Stimulated activated CD8-positive, alpha-beta memory T cell treated with anti-CD3 and anti-CD28 coated beads, Interleukin-4, amount 100 ng/mL, for 1 hour (primary cell): ENCODE measurements at regions not wholly inside any gene's neighbourhood (a gene's known extent, or its start where the extent isn't known, plus 50 kb on each side); places are given as distances from the start of the nearest gene placed in this dataset.

Source experiments
- DNase-seq, 2 donors: peaks; one replicate each; pipeline ENCODE4 v3.0.0-alpha.2; 2020; ENCODE audit warnings: low read depth in 2 of 2, low spot score in 1 of 2

DNA sequence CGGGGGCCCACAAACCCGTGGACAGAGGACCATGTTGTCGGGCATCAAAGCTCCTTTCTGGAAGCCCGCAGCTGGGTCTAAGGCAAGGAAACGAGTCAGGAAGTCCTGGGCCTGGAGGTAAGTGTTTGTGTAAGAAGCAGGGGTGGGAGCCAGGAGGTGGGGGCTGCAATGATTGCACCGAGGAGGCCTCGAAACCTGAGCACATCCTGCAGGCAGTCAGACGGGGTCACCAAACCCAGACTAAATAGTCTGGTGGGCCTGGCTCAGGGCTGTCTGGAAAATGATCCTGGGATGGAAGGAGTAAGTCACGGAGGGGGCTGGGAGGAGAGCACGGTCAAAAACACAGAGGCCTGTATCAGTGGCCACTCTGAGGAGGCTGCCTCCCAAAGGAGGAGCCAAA, 539.2 kb downstream of the MN1 start:
- DNase-seq: no peak

DNA sequence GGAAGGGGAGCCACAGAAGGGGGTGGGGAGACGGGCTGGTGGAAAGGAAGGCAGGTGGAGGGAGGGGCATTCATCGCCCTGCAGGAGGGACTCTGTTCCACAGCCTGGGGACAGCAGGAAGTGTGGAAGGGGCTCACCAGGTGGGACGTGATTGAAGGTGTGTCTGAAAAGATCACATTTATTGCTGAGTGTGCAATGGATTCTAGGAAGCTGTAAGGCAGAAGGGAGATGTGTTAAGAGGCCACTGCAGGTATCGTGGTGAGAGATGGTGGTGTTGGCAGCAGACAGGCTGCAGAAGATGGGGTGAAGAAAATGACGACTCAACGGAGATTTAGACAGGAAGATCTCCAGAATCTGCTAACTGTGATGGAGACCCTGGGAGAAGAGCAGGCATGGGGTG, 537.4 kb downstream of the MN1 start:
- DNase-seq: no peak

DNA sequence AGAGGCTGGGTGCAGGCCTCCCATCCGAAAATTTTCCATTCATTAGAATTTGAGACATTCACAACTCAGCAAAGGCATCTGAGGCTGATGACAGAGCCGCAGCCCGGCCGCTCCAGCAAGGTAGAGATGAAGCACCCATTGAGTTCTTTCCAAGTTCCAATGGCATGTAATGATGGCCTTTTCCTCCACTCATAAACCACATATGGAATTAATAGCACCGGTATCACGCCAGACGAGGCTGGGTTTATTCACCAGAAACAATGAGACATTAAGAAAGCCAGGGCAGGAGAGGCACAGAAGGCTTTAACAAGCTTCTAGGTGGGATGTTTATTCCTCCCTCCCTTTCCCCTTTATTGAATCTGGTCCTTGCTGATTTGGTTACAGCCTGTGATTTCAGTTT, 534.4 kb downstream of the MN1 start:
- no peak for DNase-seq

DNA sequence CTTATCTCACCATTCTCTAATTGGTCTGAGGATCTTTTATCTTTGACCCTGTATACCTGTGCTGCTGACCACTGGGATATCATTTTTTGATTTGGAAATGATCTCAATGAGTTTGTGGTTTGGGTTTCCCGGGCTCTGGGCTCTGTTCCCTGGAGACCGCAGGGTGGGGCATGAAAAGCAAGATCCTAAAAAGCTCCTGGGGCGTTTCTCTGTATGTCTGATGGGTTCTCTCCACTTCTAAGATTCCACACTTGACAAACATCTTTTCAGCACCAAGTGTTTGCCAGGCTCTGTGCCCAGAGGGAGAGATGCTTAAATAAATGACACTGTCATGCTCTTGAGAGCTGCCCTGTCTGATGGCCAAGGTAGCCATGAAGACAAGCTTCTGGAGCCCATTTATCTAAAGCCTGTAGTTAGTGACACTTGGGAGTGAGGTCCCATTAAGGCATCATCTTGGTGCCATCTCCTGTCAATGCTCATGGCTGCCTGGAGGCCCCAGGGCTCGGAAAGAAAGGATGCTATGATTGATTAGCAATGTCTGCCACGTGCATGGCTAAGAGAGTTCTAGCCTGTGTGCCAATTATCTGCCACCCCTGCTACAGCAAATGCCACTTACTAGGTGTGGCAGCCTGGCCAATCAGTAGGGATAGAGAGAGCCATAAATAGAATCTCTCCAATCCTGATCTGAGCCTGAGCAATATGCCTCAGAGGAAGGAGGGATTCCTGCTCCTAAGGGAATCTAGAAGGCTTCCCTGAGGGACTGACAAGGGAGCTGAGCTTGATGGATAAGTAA, 531.6 kb downstream of the MN1 start:
- no peak for DNase-seq

DNA sequence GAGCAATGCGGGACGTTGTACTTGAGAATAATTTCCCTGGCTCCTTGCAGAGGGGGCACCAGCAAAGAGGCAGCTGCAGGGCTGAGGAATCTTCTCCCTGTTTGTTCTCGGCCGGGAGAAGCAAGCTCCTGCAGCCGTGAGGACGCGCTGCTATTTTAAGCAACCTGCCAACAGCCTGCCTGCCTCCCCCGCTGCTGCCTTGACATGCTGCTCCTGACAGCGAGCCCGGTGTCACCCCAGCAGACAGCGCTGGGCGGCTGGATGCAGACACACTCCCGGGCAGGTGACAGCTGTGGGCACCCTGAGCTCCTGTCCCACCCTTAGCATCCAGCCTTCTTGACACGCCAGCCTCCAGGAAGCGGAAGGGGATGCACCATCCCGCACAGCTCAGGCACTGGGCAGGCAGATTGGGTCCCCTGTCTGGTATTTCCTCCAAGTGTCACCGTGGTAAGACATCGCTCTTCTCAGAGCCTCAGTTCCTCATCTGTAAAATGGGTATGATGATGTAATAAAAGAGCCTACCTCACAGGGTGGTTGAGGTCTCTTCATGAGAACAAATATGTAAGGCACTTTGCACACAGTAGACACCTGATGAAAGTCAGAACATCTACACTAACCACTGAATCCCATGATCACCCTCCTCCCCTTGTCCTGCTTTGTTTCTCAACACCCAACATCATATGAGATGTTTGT, 530.6 kb downstream of the MN1 start:
- no peak for DNase-seq

DNA sequence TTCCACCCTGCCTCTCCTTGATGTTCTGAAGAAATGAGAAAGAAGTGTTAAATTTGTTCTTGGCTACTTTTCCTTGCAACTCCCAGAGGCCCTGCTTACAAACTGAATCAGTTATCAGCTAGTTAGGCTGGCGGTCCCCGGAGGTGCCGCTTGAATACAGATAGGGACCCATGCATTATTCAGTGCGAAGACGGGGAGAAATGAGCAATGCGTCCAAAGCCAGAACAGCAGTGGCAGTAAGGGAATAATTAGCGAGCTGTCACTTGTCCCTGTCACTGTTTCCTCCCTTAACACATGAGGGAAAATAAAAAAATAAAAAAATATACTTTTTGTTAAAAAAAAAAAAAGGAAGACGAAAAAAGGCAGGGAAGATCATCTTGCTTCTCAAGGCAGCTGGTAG, 528.1 kb downstream of the MN1 start:
- DNase-seq: no peak

DNA sequence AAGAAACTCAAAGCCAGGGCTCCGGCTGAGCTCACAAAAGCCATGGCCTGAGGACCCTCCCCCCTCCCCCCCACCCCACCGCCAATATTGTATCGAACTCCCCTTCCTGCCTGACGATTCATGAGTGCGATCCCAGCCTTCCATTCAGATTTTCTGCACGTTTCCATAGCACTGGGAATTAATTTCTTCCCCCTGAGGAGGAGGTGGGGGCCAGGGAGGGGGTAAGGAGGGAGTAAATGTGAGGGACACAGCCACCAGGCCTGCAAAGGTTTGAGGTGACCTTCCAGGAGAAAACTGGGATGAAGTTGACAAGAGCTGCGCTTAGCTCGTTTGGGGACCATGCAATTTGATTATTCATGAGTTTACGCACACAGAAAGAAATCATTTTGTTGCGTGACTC, 527.7 kb downstream of the MN1 start:
- DNase-seq: no peak

DNA sequence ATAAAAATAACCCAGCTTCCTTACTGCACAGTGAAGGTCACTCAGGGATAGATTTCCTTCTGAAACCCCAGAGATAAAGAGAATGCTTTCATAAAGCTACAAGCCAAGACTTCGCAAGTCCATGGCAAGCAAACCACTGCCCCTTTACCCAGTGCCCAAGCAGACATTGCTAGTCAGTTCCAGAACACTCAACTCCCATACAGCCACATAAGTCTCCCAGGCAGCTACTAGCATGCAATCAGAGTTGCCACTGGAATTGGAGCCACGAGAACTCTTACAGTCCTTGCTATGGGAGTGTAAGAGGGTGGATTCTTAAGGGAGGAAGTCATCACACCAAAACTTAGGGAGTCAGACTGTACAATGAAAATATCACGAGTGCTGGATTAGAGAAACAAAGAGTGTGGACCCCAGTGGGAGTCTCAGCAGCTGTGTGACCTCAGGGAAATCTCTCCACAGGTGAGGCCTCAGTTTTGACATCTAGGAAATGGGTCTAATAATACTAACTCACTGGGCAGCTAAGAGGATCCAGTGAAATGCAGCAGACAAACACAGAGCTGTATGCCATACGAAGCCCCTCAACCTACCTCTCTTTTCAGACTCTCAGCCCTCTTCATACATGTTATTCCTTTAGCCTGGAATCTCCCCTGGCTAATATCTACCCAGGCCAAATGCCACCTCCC, 526.6 kb downstream of the MN1 start:
- DNase-seq: no peak

DNA sequence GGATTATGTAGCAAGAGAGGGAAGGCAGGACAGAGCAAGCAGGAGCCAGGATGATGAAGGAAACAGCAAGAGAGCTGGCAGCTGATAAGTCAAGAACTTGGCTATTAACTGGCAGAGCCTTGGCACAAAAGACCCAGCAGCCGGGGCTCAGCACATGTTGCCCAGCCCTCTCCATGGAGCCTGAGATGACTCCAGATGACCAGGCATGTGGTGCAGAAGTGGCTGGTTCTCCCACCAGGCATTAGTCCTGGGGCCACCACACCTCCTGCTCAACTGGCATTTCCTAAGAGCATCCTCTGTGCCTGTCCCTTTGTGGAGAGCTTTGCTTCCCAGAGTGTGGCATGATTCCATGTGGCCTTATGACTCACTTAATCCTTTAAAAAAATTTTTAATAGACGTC, 522.6 kb downstream of the MN1 start:
- DNase-seq: no peak

DNA sequence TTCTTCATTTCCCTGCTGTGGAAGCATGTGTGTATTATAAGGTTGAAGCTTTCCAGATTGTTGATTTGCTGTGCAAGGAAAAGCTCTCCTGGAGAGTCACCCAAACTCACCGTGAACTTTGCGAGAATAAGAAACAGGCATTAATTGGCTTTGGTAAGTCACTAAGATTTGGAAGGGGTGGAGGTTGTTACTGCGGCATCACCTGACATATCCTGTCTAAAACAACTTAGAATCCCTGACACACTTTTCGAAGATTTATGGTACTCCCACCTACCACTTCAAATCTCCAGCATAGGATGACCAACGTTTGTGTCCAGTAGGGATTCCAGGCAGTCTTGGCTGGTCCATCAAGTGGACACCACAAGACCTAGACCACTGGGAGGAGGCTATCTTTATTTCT, 518.3 kb downstream of the MN1 start:
- no peak for DNase-seq

DNA sequence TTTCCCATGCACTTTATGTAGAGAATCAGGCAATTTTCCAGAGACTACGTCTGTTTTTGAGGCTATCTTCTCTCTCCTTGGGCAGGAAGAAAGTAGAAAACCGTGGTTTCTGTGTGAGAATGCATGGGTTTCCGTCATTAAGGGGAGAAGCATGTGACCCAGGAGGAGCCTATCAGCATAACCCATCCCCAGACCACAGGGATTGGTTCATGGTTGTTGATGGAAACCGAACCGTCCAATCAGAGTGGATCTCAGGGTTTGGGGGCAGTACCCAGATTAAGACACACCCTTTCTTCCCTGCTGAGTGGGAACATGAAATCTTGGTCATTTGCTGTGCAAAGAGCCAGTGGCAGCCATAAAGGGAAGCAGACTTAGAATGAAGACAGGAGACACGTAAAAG, 517.8 kb downstream of the MN1 start:
- DNase-seq: no peak

DNA sequence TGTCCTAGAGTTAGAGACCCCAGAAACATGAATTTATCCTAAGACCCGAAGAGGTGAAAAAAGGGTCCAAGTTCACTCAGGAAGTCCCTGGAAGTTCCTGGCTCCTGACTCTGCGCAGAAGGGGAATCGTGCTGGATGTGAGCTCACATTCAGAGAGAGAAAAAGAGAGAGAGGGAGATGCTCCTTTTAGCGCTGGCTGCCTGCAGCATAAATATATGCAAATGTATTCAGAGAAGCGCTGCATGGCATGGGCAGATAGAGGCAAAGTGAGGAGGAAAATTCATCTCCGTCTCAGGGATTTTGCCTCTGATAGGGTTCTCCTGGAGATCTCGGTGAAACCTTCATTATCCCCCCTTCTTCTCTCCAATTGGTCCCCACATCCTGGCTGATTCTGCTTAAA, 517.2 kb downstream of the MN1 start:
- DNase-seq: no peak

DNA sequence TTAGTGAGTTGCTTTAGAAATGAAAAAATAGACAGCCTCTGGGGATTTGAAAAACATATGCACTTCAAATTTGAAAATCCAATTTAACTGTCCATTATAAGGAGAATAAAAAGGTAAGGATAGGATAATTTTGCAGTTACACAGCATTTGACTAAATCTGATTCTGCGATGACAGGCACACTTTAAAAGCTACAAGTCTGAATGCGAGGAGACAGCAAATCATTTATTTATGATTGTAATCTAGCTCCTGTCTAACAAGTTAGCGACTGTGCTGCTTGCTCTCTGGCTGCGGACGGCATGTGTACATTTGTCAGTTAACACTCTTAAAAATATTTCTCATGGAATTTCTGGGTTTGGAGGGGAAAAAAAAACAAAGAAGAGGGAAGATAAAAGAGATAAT, 514.8 kb downstream of the MN1 start:
- DNase-seq: no peak

DNA sequence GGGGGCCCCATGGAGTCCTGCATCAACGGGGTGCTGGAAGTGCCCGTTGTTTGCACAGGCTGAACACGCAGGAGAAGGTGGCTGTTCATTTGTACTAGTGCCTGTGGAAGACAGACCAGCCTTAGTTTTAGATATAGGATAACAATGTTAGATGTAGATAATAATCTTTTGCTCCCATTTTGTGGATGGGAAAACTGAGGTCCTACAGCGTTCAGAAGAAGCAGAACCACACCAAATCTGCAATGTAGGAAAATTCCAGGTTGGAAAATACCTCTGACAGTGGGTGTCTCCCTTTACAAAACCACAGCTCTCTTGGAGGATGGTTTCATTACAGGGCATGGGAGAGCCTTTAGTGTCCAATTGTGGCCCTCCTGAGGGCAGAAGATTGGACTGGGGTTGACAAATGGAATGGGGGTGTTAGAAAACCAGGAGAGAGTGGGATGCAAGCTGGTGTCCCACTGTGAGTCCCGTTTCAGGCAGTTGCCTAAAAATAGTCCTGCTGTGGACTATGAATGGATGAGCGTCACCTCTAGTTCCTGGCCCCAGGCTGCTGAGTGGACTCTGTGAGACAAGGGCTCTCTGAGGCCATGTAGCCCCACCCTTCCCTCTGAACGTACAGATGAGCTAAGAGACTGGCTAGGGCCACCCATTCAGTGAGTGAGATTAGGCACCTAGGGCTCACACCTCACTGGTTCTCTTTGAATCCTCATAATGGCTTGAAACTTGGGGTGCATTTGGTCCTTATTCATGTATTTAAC, 508.8 kb downstream of the MN1 start:
- no peak for DNase-seq

DNA sequence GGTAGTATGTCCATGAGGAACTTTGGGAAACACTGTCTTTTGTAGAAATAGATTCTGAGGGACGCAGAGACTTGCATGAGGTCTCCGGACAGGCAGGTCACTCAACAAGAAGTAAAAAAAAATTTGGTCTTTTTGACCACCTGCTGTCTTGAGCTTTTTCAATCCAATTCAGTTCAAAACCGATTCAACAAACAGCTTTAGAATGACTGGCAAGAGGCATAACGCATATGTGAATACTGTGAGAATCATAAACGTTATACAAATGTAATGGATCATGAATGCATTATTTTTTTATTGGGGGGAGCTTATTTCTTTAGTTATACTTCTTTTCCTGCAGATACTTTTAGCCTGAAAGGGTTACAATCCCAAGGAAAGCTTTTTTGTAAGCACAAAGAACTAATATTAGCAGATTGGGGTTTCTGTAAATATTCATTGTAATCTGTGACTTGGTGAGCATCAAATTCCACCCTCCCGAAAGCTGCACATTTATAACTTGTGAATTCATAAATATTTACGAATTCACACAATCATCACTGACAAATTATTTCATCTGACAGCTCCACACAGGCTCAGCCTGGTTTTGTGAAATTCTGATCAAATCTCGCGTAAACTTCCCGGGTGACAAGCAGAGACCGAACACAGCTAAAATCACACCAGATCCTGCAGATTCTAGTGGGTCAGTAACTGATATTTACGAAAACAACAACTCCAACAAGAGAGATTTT, 507.7 kb downstream of the MN1 start:
- DNase-seq: no peak

DNA sequence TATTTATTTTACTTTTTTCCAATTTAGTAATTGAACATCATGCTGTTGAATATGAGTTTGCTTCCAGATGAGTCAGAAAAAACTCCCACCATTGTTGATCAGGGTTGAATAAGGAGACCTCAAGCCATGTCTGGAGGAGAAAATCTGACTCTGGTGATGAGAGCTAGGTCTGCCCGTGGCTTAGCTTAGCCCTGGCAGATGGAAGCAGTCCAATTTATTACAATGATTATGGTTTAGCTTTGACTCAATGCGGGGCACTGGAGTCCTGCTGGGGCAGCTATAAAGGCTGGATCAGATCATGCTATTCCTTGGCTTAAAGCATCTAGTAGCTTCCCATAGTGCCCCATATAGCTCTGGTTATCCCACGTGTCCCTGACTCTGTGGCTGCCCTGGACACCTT, 506.5 kb downstream of the MN1 start:
- DNase-seq: no peak

DNA sequence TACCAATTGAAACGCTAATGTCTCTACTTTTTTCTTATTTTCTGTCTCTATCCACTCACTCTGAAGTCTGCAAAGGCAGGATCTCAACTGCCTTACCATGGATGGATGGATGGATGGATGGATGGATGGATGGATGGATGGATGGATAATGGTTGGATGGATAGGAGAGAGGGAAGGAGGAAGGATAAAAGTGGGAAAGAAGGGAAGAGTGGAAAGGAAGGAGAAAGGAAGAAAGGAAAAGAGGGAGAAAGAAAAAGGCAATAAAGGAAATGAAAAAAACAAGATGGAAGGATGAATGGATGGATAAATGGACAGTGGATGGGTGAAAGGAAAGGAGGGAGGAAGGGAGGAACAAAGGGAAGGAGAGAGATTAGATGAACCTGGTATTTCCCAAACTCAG, 506.0 kb downstream of the MN1 start:
- no peak for DNase-seq

DNA sequence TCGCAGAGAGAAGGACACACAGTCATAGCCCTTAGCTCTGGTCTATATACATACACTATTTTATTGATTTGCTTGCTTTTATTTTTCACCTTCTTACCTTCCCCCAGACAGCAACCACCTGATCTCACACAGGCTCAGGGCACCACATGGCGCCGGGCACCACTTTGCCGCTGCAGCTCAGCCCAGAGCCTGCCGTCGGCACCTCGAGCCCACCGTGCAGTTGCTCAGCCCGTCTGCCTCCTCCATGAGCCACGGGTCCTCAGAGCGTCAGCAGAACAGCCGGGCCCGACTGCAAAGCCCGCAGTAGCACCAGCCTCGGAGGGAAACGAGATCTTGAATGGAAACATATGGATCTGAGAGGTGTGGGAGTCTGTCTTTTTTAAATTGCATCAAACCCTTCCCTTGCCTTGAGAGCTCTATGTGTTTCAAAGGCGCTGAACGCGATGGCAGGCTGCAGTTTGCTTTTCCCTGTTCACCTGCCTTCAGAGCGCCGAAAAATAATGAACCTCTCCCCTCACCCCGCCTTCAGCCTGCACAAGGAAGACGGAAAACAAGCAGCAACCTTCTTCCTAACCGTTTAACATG, 505.4 kb downstream of the MN1 start:
- DNase-seq: no peak

DNA sequence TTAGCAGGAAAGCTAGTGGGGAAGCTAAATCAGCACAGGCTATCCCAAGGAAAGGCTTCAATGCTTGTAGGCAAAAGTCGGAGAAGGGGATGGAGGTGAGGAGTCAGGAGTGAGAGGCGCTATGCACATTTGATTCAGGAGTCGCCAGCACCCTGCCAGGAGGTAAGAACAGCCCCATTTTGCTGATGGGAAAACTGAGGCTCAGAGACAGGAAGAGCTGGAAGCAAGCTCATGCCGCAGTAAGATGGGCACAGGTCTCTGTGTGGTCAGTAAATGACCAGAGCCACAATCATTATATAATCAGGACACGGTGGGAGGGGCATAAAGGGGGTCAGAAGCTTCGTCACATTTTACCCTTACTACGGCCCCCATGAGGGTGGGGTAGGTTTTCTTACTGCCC, 504.4 kb downstream of the MN1 start:
- DNase-seq: no peak

DNA sequence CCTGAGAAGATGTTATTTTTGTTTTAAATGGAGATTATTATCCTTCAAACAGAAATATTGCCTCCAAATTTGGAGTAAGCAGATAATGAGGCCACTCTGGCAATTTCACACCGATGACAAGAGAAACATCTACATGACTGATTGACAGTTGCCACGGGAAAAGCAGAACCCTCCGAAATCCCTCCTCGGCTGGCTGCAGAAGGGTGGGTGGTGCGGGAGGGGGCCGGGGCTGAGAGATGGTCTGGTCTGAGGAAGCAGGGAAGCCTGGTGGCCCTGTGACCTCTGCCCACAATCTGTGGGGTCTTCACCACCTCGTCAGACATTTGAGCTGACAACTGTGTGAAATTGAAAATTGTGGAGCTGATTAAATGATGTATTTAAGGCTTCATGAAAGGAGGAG, 503.2 kb downstream of the MN1 start:
- no peak for DNase-seq

DNA sequence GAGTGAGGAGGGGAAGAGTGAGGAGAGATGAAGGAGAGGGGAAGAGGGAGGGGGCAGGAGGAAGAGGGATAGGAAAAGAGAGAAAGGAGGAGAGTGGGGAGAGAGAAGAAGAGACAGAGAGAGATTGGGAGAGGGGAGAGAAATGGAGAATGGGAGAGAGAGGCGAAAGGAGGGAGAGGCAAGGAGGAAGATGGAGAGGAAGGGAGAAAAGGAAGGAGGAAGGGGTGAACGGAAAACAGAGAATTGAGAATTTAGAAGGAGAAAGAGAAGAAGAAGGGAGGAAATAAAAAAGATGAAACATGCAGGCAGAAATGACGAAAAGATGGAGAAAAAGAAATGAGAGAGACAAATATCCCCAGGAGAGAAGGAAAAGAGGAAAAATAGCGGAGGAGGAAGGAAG, 502.8 kb downstream of the MN1 start:
- DNase-seq: no peak
